Left kidney (tissue), 1 donor: ENCODE measurements at regions not wholly inside any gene's neighbourhood (a gene's known extent, or its start where the extent isn't known, plus 50 kb on each side); places are given as distances from the start of the nearest gene placed in this dataset.
"Not testable (repeated sequence)": the region's sequence is repeated elsewhere in the genome, so short reads cannot be mapped to it uniquely, and the experiment has no call there.

Source experiments
- DNase-seq: peaks from one replicate; pipeline ENCODE4 v3.0.0-alpha.2; 2013

GRCh38 chr6:1001655-1002349 lies 308.9 kb upstream of the EXOC2 start:
- DNase-seq = no peak

- no peak for DNase-seq
Observed at GRCh38 chr6:999552-999951, 306.6 kb upstream of the EXOC2 start.

- no peak for DNase-seq
Observed at GRCh38 chr6:998551-998950, 305.6 kb upstream of the EXOC2 start.

- DNase-seq = no peak
Observed at GRCh38 chr6:996271-996852, 303.4 kb upstream of the EXOC2 start.

- no peak for DNase-seq
Observed at GRCh38 chr6:991192-991591, 298.3 kb upstream of the EXOC2 start.

- DNase-seq = no peak
Observed at GRCh38 chr6:984031-984430, 291.1 kb upstream of the EXOC2 start.

- no peak for DNase-seq
Observed at GRCh38 chr6:978937-979685, 286.2 kb upstream of the EXOC2 start.

- DNase-seq = not testable (repeated sequence)
Observed at GRCh38 chr6:977226-977625, 284.3 kb upstream of the EXOC2 start.

GRCh38 chr6:971981-972640 lies 279.2 kb upstream of the EXOC2 start:
- no peak for DNase-seq

- no peak for DNase-seq
Observed at GRCh38 chr6:968791-969190, 275.9 kb upstream of the EXOC2 start.

GRCh38 chr6:967701-968100 lies 274.8 kb upstream of the EXOC2 start:
- no peak for DNase-seq

- DNase-seq = no peak
Observed at GRCh38 chr6:965343-965742, 272.4 kb upstream of the EXOC2 start.

- no peak for DNase-seq
Observed at GRCh38 chr6:963456-963855, 270.5 kb upstream of the EXOC2 start.

- no peak for DNase-seq
Observed at GRCh38 chr6:961407-961960, 268.5 kb upstream of the EXOC2 start.

- no peak for DNase-seq
Observed at GRCh38 chr6:960356-960755, 267.4 kb upstream of the EXOC2 start.

GRCh38 chr6:958488-958887 lies 265.5 kb upstream of the EXOC2 start:
- DNase-seq = no peak

- DNase-seq = no peak
Observed at GRCh38 chr6:951399-952181, 258.7 kb upstream of the EXOC2 start.

- no peak for DNase-seq
Observed at GRCh38 chr6:947235-947934, 254.4 kb upstream of the EXOC2 start.

GRCh38 chr6:946546-946945 lies 253.6 kb upstream of the EXOC2 start:
- DNase-seq = no peak

- no peak for DNase-seq
Observed at GRCh38 chr6:939526-940252, 246.8 kb upstream of the EXOC2 start.
